Body of pancreas (tissue), 4 donors: ENCODE measurements at regions not wholly inside any gene's neighbourhood (a gene's known extent, or its start where the extent isn't known, plus 50 kb on each side); places are given as distances from the start of the nearest gene placed in this dataset.

Experiments
- ATAC-seq: fragments of 150-250 bp; one replicate; pipeline ENCODE4 v1.9.1; 2016
- DNase-seq, 4 donors: peaks; one replicate each; pipeline ENCODE4 v3.0.0-alpha.2; 2019
- H3K27ac ChIP-seq, 4 donors: fragments of 200-600 bp; sonication (generic); 1 replicate in 3 of 4; 2 replicates in 1 of 4; pipeline versions ENCODE4 v1.5.1 to v1.6.1; 2016 to 2019; ENCODE audit warnings: mild to moderate bottlenecking in 1 of 4, mixed read lengths in 1 of 4, moderate library complexity in 1 of 4
- H3K27me3 ChIP-seq, 2 donors: fragments of 200-600 bp; sonication (generic); one replicate each; pipeline ENCODE4 v1.6.0; 2016; ENCODE audit warnings: mild to moderate bottlenecking in 1 of 2
- H3K36me3 ChIP-seq, 2 donors: fragments of 200-600 bp; sonication (generic); replicated peaks in 1 of 2; 2 replicates each; pipeline ENCODE4 v1.5.1; 2016; ENCODE audit warnings: low read depth in 2 of 2; ENCODE audit not compliant: insufficient read depth in 1 of 2
- H3K4me1 ChIP-seq: fragments of 200-600 bp; sonication (generic); one replicate; pipeline ENCODE4 v1.6.0; 2016
- H3K4me3 ChIP-seq, 2 donors: fragments of 200-600 bp; sonication (generic); 1 replicate in 1 of 2; 2 replicates in 1 of 2; pipeline ENCODE4 v1.5.1; 2016 to 2019
- H3K9me3 ChIP-seq, 3 donors: fragments of 200-600 bp; sonication (generic); 1 replicate in 2 of 3; 2 replicates in 1 of 3; pipeline ENCODE4 v1.5.1; 2016
- POLR2A ChIP-seq, 3 donors: fragments of 450-650 bp; IDR thresholded peaks; one replicate each; pipeline ENCODE4 v1.6.1; 2016; ENCODE audit warnings: antibody characterized with exemption in 3 of 3, mild to moderate bottlenecking in 2 of 3
- WGBS, 2 donors: methylation state at CpG; one replicate each; pipeline ENCODE4 v1.1.5; 2017; 5-methylcytosine and 5-hydroxymethylcytosine counted together
- intact Hi-C: fragments of 100-400 bp; cut with DNase I; formaldehyde crosslinking; loops from one replicate; pipeline ENCODE4 v1.15.1; 2023
- TF ChIP-seq, protein P1 (sequence below), 7 experiments: fragments of 450-650 bp in 4 of 7; fragments of 200-600 bp in 3 of 7; sonication (generic) in 3 of 7; IDR thresholded peaks; one replicate each; pipeline ENCODE4 v1.5.1; 2016 to 2019; ENCODE audit warnings: antibody characterized with exemption in 7 of 7

DNA sequence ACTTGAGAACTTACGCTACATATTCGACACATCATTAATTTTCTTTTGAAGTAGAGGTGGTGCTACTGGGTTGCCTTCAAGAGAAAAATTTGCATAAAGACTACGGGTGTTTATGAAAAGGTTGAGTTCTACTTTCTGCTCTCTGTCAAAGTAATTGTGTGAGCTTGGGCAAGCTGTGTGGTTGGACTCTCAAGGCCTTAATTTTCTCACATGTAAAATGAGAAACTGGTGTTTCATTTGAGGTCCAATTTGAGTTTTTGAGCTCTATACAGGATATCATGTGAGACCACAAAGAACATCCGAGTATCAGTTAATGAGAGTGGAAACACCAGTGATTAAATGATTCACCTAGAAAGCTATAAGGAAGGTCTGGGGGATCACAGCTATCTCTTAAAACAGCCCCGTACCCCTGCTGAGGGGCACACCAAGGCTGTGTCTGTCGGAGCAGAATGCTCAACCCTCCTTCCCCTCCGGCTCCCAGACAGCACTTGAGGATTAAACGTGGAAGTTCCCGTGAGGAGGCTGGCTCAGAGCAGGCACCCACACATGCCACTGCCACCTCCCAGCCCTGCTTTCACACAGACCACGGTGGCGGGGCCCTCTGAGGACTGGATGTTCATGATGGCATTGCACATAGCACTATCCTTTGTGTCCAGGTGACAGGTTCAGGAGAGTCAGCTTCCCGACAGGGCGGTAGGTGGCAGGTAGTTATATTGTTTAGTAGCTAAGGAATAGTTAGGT is 191.8 kb downstream of the RNF144A start:
- Histone ChIP-seq H3K9me3 (no peaks in the 10 kb centered on the region), H3K36me3 (no peaks in the 10 kb centered on the region), H3K4me1 (no peaks in the 10 kb centered on the region), H3K4me3 (no peak overlapping the region), H3K27me3 (no peaks in the 10 kb centered on the region), H3K27ac (no peak overlapping the region)
- 84 to 91% methylated on average over 13 of the region's 13 CpGs for WGBS, 2 donors
- intact Hi-C loops, result no loop called here
- no peak for DNase-seq
- TF ChIP-seq, protein P1, sequence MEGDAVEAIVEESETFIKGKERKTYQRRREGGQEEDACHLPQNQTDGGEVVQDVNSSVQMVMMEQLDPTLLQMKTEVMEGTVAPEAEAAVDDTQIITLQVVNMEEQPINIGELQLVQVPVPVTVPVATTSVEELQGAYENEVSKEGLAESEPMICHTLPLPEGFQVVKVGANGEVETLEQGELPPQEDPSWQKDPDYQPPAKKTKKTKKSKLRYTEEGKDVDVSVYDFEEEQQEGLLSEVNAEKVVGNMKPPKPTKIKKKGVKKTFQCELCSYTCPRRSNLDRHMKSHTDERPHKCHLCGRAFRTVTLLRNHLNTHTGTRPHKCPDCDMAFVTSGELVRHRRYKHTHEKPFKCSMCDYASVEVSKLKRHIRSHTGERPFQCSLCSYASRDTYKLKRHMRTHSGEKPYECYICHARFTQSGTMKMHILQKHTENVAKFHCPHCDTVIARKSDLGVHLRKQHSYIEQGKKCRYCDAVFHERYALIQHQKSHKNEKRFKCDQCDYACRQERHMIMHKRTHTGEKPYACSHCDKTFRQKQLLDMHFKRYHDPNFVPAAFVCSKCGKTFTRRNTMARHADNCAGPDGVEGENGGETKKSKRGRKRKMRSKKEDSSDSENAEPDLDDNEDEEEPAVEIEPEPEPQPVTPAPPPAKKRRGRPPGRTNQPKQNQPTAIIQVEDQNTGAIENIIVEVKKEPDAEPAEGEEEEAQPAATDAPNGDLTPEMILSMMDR (IDR thresholded peaks at IDR 0.05), result no peak
- TF ChIP-seq POLR2A (IDR thresholded peaks at IDR 0.05), result no peak
- ATAC-seq, result no peak

DNA sequence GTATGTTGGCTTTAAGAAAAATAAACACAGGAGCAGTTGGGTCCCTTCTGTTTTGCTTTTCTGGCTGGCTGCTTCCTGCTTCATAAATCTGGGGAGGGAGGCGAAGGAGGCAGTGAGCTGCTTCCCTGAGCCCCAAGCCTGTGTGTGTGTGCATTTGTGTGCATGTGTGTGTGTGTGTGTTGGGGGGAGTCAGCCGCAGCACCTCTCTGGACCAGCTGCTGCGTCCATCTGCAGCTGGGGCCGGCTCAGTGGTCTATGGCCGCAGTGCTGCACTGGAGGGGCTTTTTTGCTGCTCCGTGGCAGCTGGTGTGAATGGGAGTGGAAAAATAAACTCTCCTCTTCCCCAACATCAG is 192.3 kb downstream of the RNF144A start:
- Histone ChIP-seq H3K27ac (no peak overlapping the region), H3K9me3 (no peaks in the 10 kb centered on the region), H3K4me1 (no peaks in the 10 kb centered on the region), H3K4me3 (no peak overlapping the region), H3K36me3 (no peaks in the 10 kb centered on the region), H3K27me3 (no peaks in the 10 kb centered on the region)
- WGBS, 2 donors, result 85 to 93% methylated on average over 6 of the region's 6 CpGs
- intact Hi-C loops, result no loop called here
- DNase-seq, result no peak
- no peak for TF ChIP-seq POLR2A (IDR thresholded peaks at IDR 0.05)
- TF ChIP-seq, protein P1 (IDR thresholded peaks at IDR 0.05), result no peak
- ATAC-seq, result no peak

DNA sequence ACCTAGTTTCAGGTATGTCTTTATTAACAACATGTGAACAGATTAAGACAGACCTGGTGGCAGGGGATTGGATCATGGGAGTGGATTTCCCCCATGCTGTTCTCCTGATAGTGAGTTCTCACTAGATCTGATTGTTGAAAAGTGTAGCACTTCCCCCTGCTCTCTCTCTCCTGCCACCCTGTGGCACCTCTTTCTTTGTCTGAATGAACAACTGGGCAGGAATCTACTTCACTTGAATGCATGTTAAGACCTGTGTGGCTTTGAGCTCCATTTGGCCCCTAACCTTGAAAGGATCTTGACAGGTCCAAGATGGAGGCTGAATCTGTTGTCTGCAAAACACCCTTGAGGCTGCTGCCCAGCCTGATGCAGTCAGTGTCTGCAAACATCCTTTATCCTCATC is 194.4 kb downstream of the RNF144A start:
- TF ChIP-seq, protein P1 (IDR thresholded peaks at IDR 0.05), result no peak
- TF ChIP-seq POLR2A (IDR thresholded peaks at IDR 0.05), result no peak
- no peak overlapping the region for H3K27ac ChIP-seq
- DNase-seq (no peak), ATAC-seq (no peak)
- no peaks in the 10 kb centered on the region for H3K4me1 ChIP-seq
- no peaks in the 10 kb centered on the region for H3K27me3 ChIP-seq
- intact Hi-C loops, result no loop called here
- H3K36me3 ChIP-seq, result no peaks in the 10 kb centered on the region
- H3K4me3 ChIP-seq, result no peak overlapping the region
- no peaks in the 10 kb centered on the region for H3K9me3 ChIP-seq

DNA sequence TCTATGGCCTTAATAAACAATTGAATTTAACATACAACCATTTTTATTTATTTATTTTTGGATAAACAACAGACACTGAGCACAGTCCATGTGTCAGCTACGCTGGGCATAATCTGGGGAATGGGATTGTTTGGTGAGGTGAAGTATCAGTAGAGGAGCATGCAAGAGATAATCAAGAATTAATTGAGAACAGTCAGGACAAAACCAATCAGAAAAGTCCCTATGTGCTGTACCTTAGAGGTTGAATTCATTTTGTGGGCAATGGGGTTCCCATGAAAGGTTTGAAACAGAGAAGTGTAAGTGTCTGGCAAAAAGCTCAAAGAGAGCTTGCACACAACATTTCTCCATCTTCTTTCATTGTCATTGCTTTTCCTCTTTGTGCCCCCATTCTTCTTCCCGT is 198.2 kb downstream of the RNF144A start:
- ATAC-seq, result no peak
- no peak overlapping the region for H3K27ac ChIP-seq
- no peaks in the 10 kb centered on the region for H3K27me3 ChIP-seq
- WGBS, 2 donors, result 47 to 90% methylated on average over 2 of the region's 2 CpGs
- TF ChIP-seq POLR2A (IDR thresholded peaks at IDR 0.05), result no peak
- TF ChIP-seq, protein P1 (IDR thresholded peaks at IDR 0.05), result no peak
- intact Hi-C loops, result no loop called here
- DNase-seq, result no peak
- no peak overlapping the region for H3K4me3 ChIP-seq
- no peaks in the 10 kb centered on the region for H3K9me3 ChIP-seq
- no peaks in the 10 kb centered on the region for H3K36me3 ChIP-seq
- H3K4me1 ChIP-seq, result no peaks in the 10 kb centered on the region

DNA sequence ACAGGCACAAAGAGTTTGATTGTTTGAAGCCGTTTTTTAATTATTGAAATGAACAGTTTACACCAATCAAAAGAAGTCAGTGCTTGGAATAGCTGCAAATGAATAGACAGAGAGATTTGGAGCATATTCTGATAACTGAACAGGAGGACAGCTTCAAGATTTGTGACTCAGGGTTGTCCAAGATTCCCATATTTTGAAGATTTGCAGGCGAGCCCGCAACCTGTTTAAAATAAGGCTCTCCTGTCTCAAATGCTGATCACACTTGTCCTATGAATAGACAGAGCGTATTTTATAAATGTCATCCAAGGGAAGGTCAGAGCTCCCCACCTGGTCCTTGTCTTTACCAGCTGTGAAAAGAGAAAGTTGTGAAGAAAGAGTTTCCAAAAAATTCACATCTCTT is 198.7 kb downstream of the RNF144A start:
- H3K27ac ChIP-seq, result no peak overlapping the region
- H3K36me3 ChIP-seq, result no peaks in the 10 kb centered on the region
- H3K4me1 ChIP-seq, result no peaks in the 10 kb centered on the region
- ATAC-seq (no peak), DNase-seq (no peak)
- intact Hi-C loops, result no loop called here
- H3K27me3 ChIP-seq, result no peaks in the 10 kb centered on the region
- no peak for TF ChIP-seq POLR2A (IDR thresholded peaks at IDR 0.05)
- TF ChIP-seq, protein P1 (IDR thresholded peaks at IDR 0.05), result no peak
- WGBS, 2 donors, result 87 to 94% methylated on average over 4 of the region's 4 CpGs
- no peak overlapping the region for H3K4me3 ChIP-seq
- H3K9me3 ChIP-seq, result no peaks in the 10 kb centered on the region
